GM23338 (cell line): ENCODE measurements at regions not wholly inside any gene's neighbourhood (a gene's known extent, or its start where the extent isn't known, plus 50 kb on each side); places are given as distances from the start of the nearest gene placed in this dataset.

Experiments used
- ATAC-seq: fragments of 200-7000 bp; cut with Tn5 transposase; 3 replicates; pipeline ENCODE4 v1.9.1; 2020
- DNase-seq: peaks from one replicate; pipeline ENCODE4 v3.0.0-alpha.2; 2015; ENCODE audit warnings: low spot score
- H2AFZ ChIP-seq: fragments of 200-600 bp; sonication (generic); 2 replicates; pipeline ENCODE4 v1.8.0; 2016; ENCODE audit warnings: antibody characterized with exemption, mild to moderate bottlenecking, moderate library complexity
- H3F3A ChIP-seq: fragments of 200-600 bp; sonication (generic); replicated peaks from 2 replicates; pipeline ENCODE4 v1.8.0; 2017; ENCODE audit warnings: antibody characterized with exemption, mixed run types, low read depth
- H3K27ac ChIP-seq: fragments of 200-600 bp; sonication (generic); 2 replicates; pipeline ENCODE4 v1.6.1; 2016; ENCODE audit warnings: low read depth
- H3K27me3 ChIP-seq: fragments of 200-600 bp; sonication (generic); 2 replicates; pipeline ENCODE4 v1.8.0; 2016; ENCODE audit warnings: mild to moderate bottlenecking, mixed run types, moderate library complexity; ENCODE audit not compliant: insufficient read depth
- H3K36me3 ChIP-seq: fragments of 200-600 bp; sonication (generic); 2 replicates; pipeline ENCODE4 v1.8.0; 2016; ENCODE audit warnings: mild to moderate bottlenecking; ENCODE audit not compliant: insufficient read depth
- H3K4me1 ChIP-seq: fragments of 200-600 bp; sonication (generic); 2 replicates; pipeline ENCODE4 v1.8.0; 2016; ENCODE audit warnings: mild to moderate bottlenecking, moderate library complexity; ENCODE audit not compliant: insufficient read depth
- H3K4me2 ChIP-seq: fragments of 200-600 bp; sonication (generic); 2 replicates; pipeline ENCODE4 v1.7.1; 2017; ENCODE audit warnings: mixed run types
- H3K4me3 ChIP-seq: fragments of 200-600 bp; sonication (generic); 2 replicates; pipeline ENCODE4 v1.6.1; 2016; ENCODE audit warnings: mixed run types
- H3K79me2 ChIP-seq: fragments of 200-600 bp; sonication (generic); replicated peaks from 2 replicates; pipeline ENCODE4 v1.8.0; 2017; ENCODE audit warnings: mild to moderate bottlenecking; ENCODE audit not compliant: insufficient read depth
- H3K9me2 ChIP-seq: fragments of 200-600 bp; sonication (generic); 2 replicates; pipeline ENCODE4 v1.8.0; 2017; ENCODE audit not compliant: insufficient read depth
- H4K20me1 ChIP-seq: fragments of 200-600 bp; sonication (generic); replicated peaks from 2 replicates; pipeline ENCODE4 v1.8.0; 2017; ENCODE audit warnings: mild to moderate bottlenecking; ENCODE audit not compliant: insufficient read depth
- H3K27ac Mint-ChIP-seq: 2 replicates; pipeline ENCODE4 v1.8.0; 2020; ENCODE audit warnings: inconsistent platforms, mild to moderate bottlenecking, moderate library complexity, mixed read lengths
- H3K27me3 Mint-ChIP-seq: 3 replicates; pipeline ENCODE4 v1.8.0; 2022; ENCODE audit warnings: low read depth, mild to moderate bottlenecking, moderate library complexity, mixed read lengths, inconsistent platforms; ENCODE audit not compliant: insufficient read depth, poor library complexity
- H3K36me3 Mint-ChIP-seq: 3 replicates; pipeline ENCODE4 v1.8.0; 2021; ENCODE audit warnings: low read depth, mild to moderate bottlenecking, inconsistent platforms, moderate library complexity, mixed read lengths
- H3K4me1 Mint-ChIP-seq: 3 replicates; pipeline ENCODE4 v1.8.0; 2020; ENCODE audit warnings: mild to moderate bottlenecking, inconsistent platforms, mixed read lengths
- H3K4me3 Mint-ChIP-seq: 3 replicates; pipeline ENCODE4 v1.8.0; 2021; ENCODE audit warnings: moderate library complexity, mild to moderate bottlenecking, inconsistent platforms, mixed read lengths
- H3K9me3 Mint-ChIP-seq: 3 replicates; pipeline ENCODE4 v1.8.0; 2020; ENCODE audit warnings: moderate library complexity, mild to moderate bottlenecking, inconsistent platforms, mixed read lengths
- CREB1 ChIP-seq: fragments of 250-450 bp; sonication (Bioruptor Pico); IDR thresholded peaks from 2 replicates; pipeline ENCODE4 v1.5.0; 2020; ENCODE audit warnings: low read depth, mild to moderate bottlenecking, moderate library complexity
- CTCF ChIP-seq, 2 experiments: fragments of 200-600 bp in 1 of 2; sonication (generic) in 1 of 2; conservative IDR thresholded peaks; 2 replicates each; pipeline versions ENCODE4 v1.5.1 to v1.6.1; 2016 to 2017; ENCODE audit warnings: antibody characterized with exemption in 2 of 2, low read depth in 2 of 2, mild to moderate bottlenecking in 2 of 2, moderate library complexity in 1 of 2
- ETS1 ChIP-seq: IDR thresholded peaks from 2 replicates; pipeline ENCODE4 v1.6.1; 2016; ENCODE audit warnings: antibody characterized with exemption
- EZH2 ChIP-seq: fragments of 200-600 bp; sonication (generic); IDR thresholded peaks from one replicate; pipeline ENCODE4 v1.8.0; 2017; ENCODE audit warnings: antibody characterized with exemption, mild to moderate bottlenecking, low read depth; ENCODE audit not compliant: unreplicated experiment
- JUNB ChIP-seq: IDR thresholded peaks from one replicate; pipeline ENCODE4 v1.6.1; 2016; ENCODE audit warnings: antibody characterized with exemption; ENCODE audit not compliant: unreplicated experiment
- NANOG ChIP-seq: IDR thresholded peaks from 2 replicates; pipeline ENCODE4 v1.6.1; 2016; ENCODE audit warnings: antibody characterized with exemption, borderline replicate concordance
- POLR2AphosphoS5 ChIP-seq: IDR thresholded peaks from 2 replicates; pipeline ENCODE4 v1.6.1; 2016; ENCODE audit warnings: antibody characterized with exemption, low read depth
- REST ChIP-seq: IDR thresholded peaks from one replicate; pipeline ENCODE4 v1.6.1; 2018; ENCODE audit warnings: antibody characterized with exemption; ENCODE audit not compliant: unreplicated experiment
- STAT1 ChIP-seq: IDR thresholded peaks from one replicate; pipeline ENCODE4 v1.6.1; 2016; ENCODE audit warnings: antibody characterized with exemption; ENCODE audit not compliant: unreplicated experiment
- ZNF114 ChIP-seq: fragments of 250-450 bp; sonication (Bioruptor Pico); IDR thresholded peaks from 2 replicates; pipeline ENCODE4 v1.5.0; 2020; ENCODE audit warnings: mild to moderate bottlenecking, moderate library complexity
- ZNF331 ChIP-seq: fragments of 250-450 bp; sonication (Bioruptor Pico); IDR thresholded peaks from 2 replicates; pipeline ENCODE4 v1.5.0; 2020; ENCODE audit warnings: low read depth, mild to moderate bottlenecking, moderate library complexity
- ZNF462 ChIP-seq: fragments of 250-450 bp; sonication (Bioruptor Pico); IDR thresholded peaks from 2 replicates; pipeline ENCODE4 v1.5.0; 2020; ENCODE audit warnings: mild to moderate bottlenecking, moderate library complexity

- Mint-ChIP-seq H3K9me3 (peaks cover 13% of the 10 kb centered on the region), H3K27ac (no peak overlapping the region), H3K36me3 (0 out of 3 replicates have a peak, but pooled peaks cover 3% of the 10 kb centered on the region), H3K4me3 (no peak overlapping the region), H3K27me3 (peaks cover 2% of the 10 kb centered on the region), H3K4me1 (no peaks in the 10 kb centered on the region)
- Histone ChIP-seq H3K4me2 (no peak overlapping the region), H3K36me3 (no peaks in the 10 kb centered on the region), H3K27ac (no peak overlapping the region), H3F3A (no peaks in the 10 kb centered on the region), H3K4me3 (no peak overlapping the region), H2AFZ (no peak overlapping the region), H3K4me1 (no peaks in the 10 kb centered on the region), H3K27me3 (no peaks in the 10 kb centered on the region), H3K79me2 (no peaks in the 10 kb centered on the region), H4K20me1 (no peaks in the 10 kb centered on the region), H3K9me2 (0 out of 2 replicates have a peak, but pooled peaks cover 2% of the 10 kb centered on the region)
- DNase-seq (no peak), ATAC-seq (no peak)
- TF ChIP-seq ZNF462 (CRISPR knock-in tag) = no peak
- no peak for TF ChIP-seq ZNF331 (CRISPR knock-in tag)
- TF ChIP-seq CREB1 = no peak
- TF ChIP-seq NANOG = no peak
- no peak for TF ChIP-seq ETS1
- TF ChIP-seq JUNB = no peak
- no peak for TF ChIP-seq REST
- TF ChIP-seq EZH2 = no peak
- TF ChIP-seq ZNF114 = no peak
- TF ChIP-seq CTCF (conservative IDR thresholded peaks at IDR 0.05; ENCODE audit: low read depth in 2 of 2) = no peak
- no peak for TF ChIP-seq STAT1
- no peak for TF ChIP-seq POLR2AphosphoS5
Observed at GRCh38 chr6:40877362-40877761, 161.7 kb downstream of the UNC5CL start.
